Stimulated activated CD4-positive, alpha-beta T cell treated with anti-CD3 and anti-CD28 coated beads, Interleukin-12 subunit alpha, Interleukin-12 subunit beta, amount 100 ng/mL, for 24 hours (primary cell): ENCODE measurements at regions not wholly inside any gene's neighbourhood (a gene's known extent, or its start where the extent isn't known, plus 50 kb on each side); places are given as distances from the start of the nearest gene placed in this dataset.

ENCODE experiments used
- DNase-seq, 2 experiments: peaks; one replicate each; pipeline ENCODE4 v3.0.0-alpha.2; 2020; ENCODE audit warnings: low read depth in 2 of 2

- DNase-seq: no peak
Measured at GRCh38 chr11:8799273-8799672, 111.7 kb upstream of the AKIP1 start.

GRCh38 chr11:8800520-8801110 lies 110.4 kb upstream of the AKIP1 start:
- no peak for DNase-seq

- DNase-seq: no peak
Measured at GRCh38 chr11:8801121-8801520, 109.9 kb upstream of the AKIP1 start.

- DNase-seq: no peak
Measured at GRCh38 chr11:8802251-8802650, 108.7 kb upstream of the AKIP1 start.

- DNase-seq: no peak
Measured at GRCh38 chr11:8803973-8804372, 107.0 kb upstream of the AKIP1 start.

- no peak for DNase-seq
Measured at GRCh38 chr11:8805296-8805695, 105.7 kb upstream of the AKIP1 start.

- no peak for DNase-seq
Measured at GRCh38 chr11:8806974-8807373, 104.0 kb upstream of the AKIP1 start.

- DNase-seq: no peak
Measured at GRCh38 chr11:8807544-8808225, 103.3 kb upstream of the AKIP1 start.

- DNase-seq: no peak
Measured at GRCh38 chr11:8808226-8808585, 102.8 kb upstream of the AKIP1 start.

GRCh38 chr11:8809241-8809938 lies 101.6 kb upstream of the AKIP1 start:
- DNase-seq: no peak

- no peak for DNase-seq
Measured at GRCh38 chr11:8809939-8810539, 101.0 kb upstream of the AKIP1 start.

- no peak for DNase-seq
Measured at GRCh38 chr11:8810540-8811301, 100.3 kb upstream of the AKIP1 start.

- no peak for DNase-seq
Measured at GRCh38 chr11:8811571-8811970, 99.4 kb upstream of the AKIP1 start.

- DNase-seq: no peak
Measured at GRCh38 chr11:8812438-8812837, 98.6 kb upstream of the AKIP1 start.

- DNase-seq: peak; percentile 9 to 51
Measured at GRCh38 chr11:8813658-8814057, 97.3 kb upstream of the AKIP1 start.

- no peak for DNase-seq
Measured at GRCh38 chr11:8814209-8814922, 96.6 kb upstream of the AKIP1 start.

GRCh38 chr11:8814923-8815240 lies 96.1 kb upstream of the AKIP1 start:
- no peak for DNase-seq

- DNase-seq: no peak
Measured at GRCh38 chr11:8818421-8818820, 92.6 kb upstream of the AKIP1 start.

GRCh38 chr11:8820401-8820800 lies 90.6 kb upstream of the AKIP1 start:
- no peak for DNase-seq

- no peak for DNase-seq
Measured at GRCh38 chr11:8822469-8822868, 88.5 kb upstream of the AKIP1 start.

GRCh38 chr11:8823174-8823742 lies 87.7 kb upstream of the AKIP1 start:
- DNase-seq: no peak
